HG02840 (cell line): ENCODE measurements at regions not wholly inside any gene's neighbourhood (a gene's known extent, or its start where the extent isn't known, plus 50 kb on each side); places are given as distances from the start of the nearest gene placed in this dataset.

Source experiments
- ATAC-seq: cut with Tn5 transposase; IDR thresholded peaks from one replicate; pipeline ENCODE4 v1.9.1; 2021; ENCODE audit warnings: mild to moderate bottlenecking, moderate library complexity, moderate number of reproducible peaks; ENCODE audit not compliant: unreplicated experiment, low FRiP score

- no peak for ATAC-seq
Observed at GRCh38 chr6:105452924-105453756, 50.3 kb upstream of the PREP start.
